HCT116 (cell line): ENCODE measurements at regions not wholly inside any gene's neighbourhood (a gene's known extent, or its start where the extent isn't known, plus 50 kb on each side); places are given as distances from the start of the nearest gene placed in this dataset.

Experiments used
- ATAC-seq: fragments of 200-7000 bp; cut with Tn5 transposase; 2 replicates; pipeline ENCODE4 v1.9.1; 2020; ENCODE audit warnings: mild to moderate bottlenecking, moderate library complexity
- BruUV-seq: library from RNA; stranded (reverse); fragments of 400-500 nt; replicated peaks from 2 replicates; lab custom pipeline; 2021; lab: Mats Ljungman, UMichigan
- CTCF ChIA-PET: fragments of 300-600 bp; sonication (Branson Sonifier 250); formaldehyde crosslinking; loops from one replicate; lab custom pipeline; 2021; ENCODE audit warnings: antibody characterized with exemption; lab: Charles Lee
- POLR2A ChIA-PET: fragments of 300-600, 350-600 bp; sonication (Branson Sonifier 250); formaldehyde crosslinking; loops from one replicate; lab custom pipeline; 2021; ENCODE audit warnings: antibody characterized with exemption; lab: Charles Lee
- RAD21 ChIA-PET, 2 experiments: fragments of 300-600 bp; sonication (Branson Sonifier 250); formaldehyde crosslinking; loops; one replicate each; lab custom pipeline; 2023; ENCODE audit warnings: low total read pairs in 2 of 2; ENCODE audit not compliant: uncharacterized antibody in 2 of 2, unreplicated experiment in 2 of 2, low non-redundant PET in 1 of 2; lab: Charles Lee
- DNase-seq: peaks from one replicate; pipeline ENCODE4 v3.0.0-alpha.2; 2010; ENCODE audit warnings: low read depth, low spot score
- H2AFZ ChIP-seq: fragments of 200-600 bp; shearing (Covaris generic), sonication (generic); 2 replicates; pipeline ENCODE4 v1.6.1; 2017; ENCODE audit warnings: low read depth, mixed run types, mixed read lengths, antibody characterized with exemption, low read length; ENCODE audit not compliant: poor library complexity, severe bottlenecking
- H3K27ac ChIP-seq: 2 replicates; pipeline ENCODE4 v1.5.1; 2012; ENCODE audit warnings: low read depth, low read length
- H3K27me3 ChIP-seq: fragments of 200-600 bp; sonication (generic); 2 replicates; pipeline ENCODE4 v1.6.1; 2016; ENCODE audit warnings: mixed run types, low read length, mixed read lengths; ENCODE audit not compliant: insufficient read depth
- H3K36me3 ChIP-seq, 2 experiments: fragments of 200-500 bp in 1 of 2; fragments of 200-600 bp in 1 of 2; sonication (Bioruptor generic) in 1 of 2; sonication (generic) in 1 of 2; 2 replicates each; pipeline versions ENCODE4 v1.5.1 to v1.6.1; 2014 to 2016; ENCODE audit warnings: low read length in 2 of 2, inconsistent platforms in 1 of 2, mixed read lengths in 1 of 2, mixed run types in 1 of 2; ENCODE audit not compliant: insufficient read depth in 2 of 2, control insufficient read depth in 1 of 2
- H3K4me1 ChIP-seq, 2 experiments: fragments of 200-600 bp in 1 of 2; sonication (generic) in 1 of 2; 2 replicates each; pipeline versions ENCODE4 v1.5.1 to v1.6.1; 2012 to 2017; ENCODE audit warnings: low read length in 2 of 2, inconsistent platforms in 1 of 2, mild to moderate bottlenecking in 1 of 2, mixed read lengths in 1 of 2, mixed run types in 1 of 2, moderate library complexity in 1 of 2; ENCODE audit not compliant: insufficient read depth in 2 of 2, control insufficient read depth in 1 of 2
- H3K4me2 ChIP-seq: fragments of 200-600 bp; sonication (generic); 2 replicates; pipeline ENCODE4 v1.6.1; 2017; ENCODE audit warnings: mixed run types, low read length, mixed read lengths
- H3K4me3 ChIP-seq, 2 experiments: fragments of 200-600 bp in 1 of 2; sonication (generic) in 1 of 2; replicated peaks in 1 of 2; 2 replicates each; pipeline ENCODE4 v1.5.1; 2011 to 2016; ENCODE audit warnings: low read length in 2 of 2, control low read depth in 1 of 2, low read depth in 1 of 2, mild to moderate bottlenecking in 1 of 2, mixed read lengths in 1 of 2, mixed run types in 1 of 2
- H3K79me2 ChIP-seq: fragments of 200-600 bp; sonication (generic); 2 replicates; pipeline ENCODE4 v1.6.1; 2017; ENCODE audit warnings: mild to moderate bottlenecking, mixed run types, low read length, moderate library complexity, mixed read lengths; ENCODE audit not compliant: insufficient read depth
- H3K9ac ChIP-seq: fragments of 200-600 bp; sonication (generic); 2 replicates; pipeline ENCODE4 v1.6.1; 2016; ENCODE audit warnings: low read length, mixed read lengths
- H3K9me2 ChIP-seq: fragments of 200-600 bp; sonication (generic), shearing (Covaris generic); 2 replicates; pipeline ENCODE4 v1.6.1; 2017; ENCODE audit warnings: mixed run types, mild to moderate bottlenecking, moderate library complexity; ENCODE audit not compliant: insufficient read depth
- H3K9me3 ChIP-seq, 2 experiments: fragments of 200-500 bp in 1 of 2; fragments of 200-600 bp in 1 of 2; sonication (Bioruptor generic) in 1 of 2; sonication (generic) in 1 of 2; 2 replicates each; pipeline ENCODE4 v1.6.1; 2014 to 2017; ENCODE audit warnings: low read length in 2 of 2, mixed read lengths in 2 of 2, inconsistent platforms in 1 of 2, low read depth in 1 of 2, mild to moderate bottlenecking in 1 of 2, mixed run types in 1 of 2, moderate library complexity in 1 of 2; ENCODE audit not compliant: control insufficient read depth in 1 of 2, insufficient read depth in 1 of 2
- H4K20me1 ChIP-seq: fragments of 200-600 bp; sonication (generic), shearing (Covaris generic); 2 replicates; pipeline ENCODE4 v1.6.1; 2017; ENCODE audit warnings: mixed run types, mild to moderate bottlenecking, moderate library complexity; ENCODE audit not compliant: insufficient read depth
- CBX3 ChIP-seq: IDR thresholded peaks from 2 replicates; pipeline ENCODE4 v1.6.1; 2012; ENCODE audit warnings: low read depth
- CEBPB ChIP-seq: IDR thresholded peaks from 2 replicates; pipeline ENCODE4 v1.6.1; 2012; ENCODE audit warnings: low read depth
- EGR1 ChIP-seq: IDR thresholded peaks from 2 replicates; pipeline ENCODE4 v1.6.1; 2012; ENCODE audit warnings: low read depth
- ELF1 ChIP-seq: IDR thresholded peaks from 2 replicates; pipeline ENCODE4 v1.6.1; 2012; ENCODE audit warnings: low read depth, borderline replicate concordance
- EZH2phosphoT487 ChIP-seq: fragments of 200-600 bp; IDR thresholded peaks from 2 replicates; pipeline ENCODE4 v1.6.1; 2018; ENCODE audit warnings: antibody characterized with exemption, borderline replicate concordance
- FOSL1 ChIP-seq: IDR thresholded peaks from 2 replicates; pipeline ENCODE4 v1.6.1; 2012; ENCODE audit warnings: low read depth
- POLR2A ChIP-seq: IDR thresholded peaks from 2 replicates; pipeline ENCODE4 v1.7.0; 2011; ENCODE audit warnings: borderline replicate concordance; ENCODE audit not compliant: insufficient read depth, insufficient read length; ENCODE audit errors: extremely low read depth
- POLR2AphosphoS5 ChIP-seq: IDR thresholded peaks from 2 replicates; pipeline ENCODE4 v1.6.1; 2011; ENCODE audit warnings: mild to moderate bottlenecking, low read depth, low read length, moderate library complexity
- SIN3A ChIP-seq: IDR thresholded peaks from 2 replicates; pipeline ENCODE4 v1.6.1; 2012; ENCODE audit warnings: low read depth
- SRF ChIP-seq: IDR thresholded peaks from 2 replicates; pipeline ENCODE4 v1.6.1; 2012; ENCODE audit warnings: low read depth
- TCF7L2 ChIP-seq: IDR thresholded peaks from 2 replicates; pipeline ENCODE4 v1.7.0; 2011; ENCODE audit warnings: borderline replicate concordance, inconsistent platforms; ENCODE audit not compliant: insufficient read depth, insufficient read length; ENCODE audit errors: extremely low read depth
- YY1 ChIP-seq: IDR thresholded peaks from 2 replicates; pipeline ENCODE4 v1.6.1; 2011; ENCODE audit warnings: low read length, low read depth, moderate library complexity, mild to moderate bottlenecking; ENCODE audit not compliant: insufficient replicate concordance; ENCODE audit errors: extremely low read depth
- ZFX ChIP-seq: fragments of 450-650 bp; IDR thresholded peaks from 2 replicates; pipeline ENCODE4 v1.6.1; 2017
- ZNF274 ChIP-seq: fragments of 200-500 bp; sonication (Bioruptor generic); IDR thresholded peaks from 2 replicates; pipeline ENCODE4 v1.6.1; 2014; ENCODE audit warnings: mild to moderate bottlenecking, low read depth, low read length, inconsistent platforms
- intact Hi-C: fragments of 100-400 bp; cut with micrococcal nuclease; formaldehyde crosslinking; loops from 2 replicates; pipeline ENCODE4 v1.10.0; 2022

GRCh38 chr13:28555096-28555495, 60.2 kb upstream of the FLT1 start:
- H3K27me3 ChIP-seq, result no peaks in the 10 kb centered on the region
- ChIA-PET CTCF (no interaction called here), RAD21 (no interaction called here), POLR2A (no interaction called here)
- no peak overlapping the region for H2AFZ ChIP-seq
- no peak overlapping the region for H3K4me2 ChIP-seq
- no peaks in the 10 kb centered on the region for H3K9me3 ChIP-seq
- no peaks in the 10 kb centered on the region for H4K20me1 ChIP-seq
- H3K79me2 ChIP-seq, result no peaks in the 10 kb centered on the region
- intact Hi-C loops, result no loop called here
- no peaks in the 10 kb centered on the region for H3K4me1 ChIP-seq
- ATAC-seq, result no peak
- H3K9me2 ChIP-seq, result no peaks in the 10 kb centered on the region; the same call in 1 of the 2 replicates
- no peak for DNase-seq
- no TSS peak for BruUV-seq
- no peak overlapping the region for H3K27ac ChIP-seq
- no peak overlapping the region for H3K9ac ChIP-seq
- TF ChIP-seq EGR1 (no peak), FOSL1 (no peak), YY1 (no peak), CEBPB (no peak), ELF1 (no peak)
- no peak overlapping the region for H3K4me3 ChIP-seq
- no peaks in the 10 kb centered on the region for H3K36me3 ChIP-seq

GRCh38 chr13:28553971-28554370, 59.0 kb upstream of the FLT1 start:
- CTCF ChIA-PET, result no interaction called here
- no TSS peak for BruUV-seq
- H3K27ac ChIP-seq, result no peak overlapping the region
- H4K20me1 ChIP-seq, result no peaks in the 10 kb centered on the region
- H3K79me2 ChIP-seq, result no peaks in the 10 kb centered on the region
- ATAC-seq (no peak), DNase-seq (no peak)
- H3K9me2 ChIP-seq, result no peaks in the 10 kb centered on the region; the same call in 1 of the 2 replicates
- no peaks in the 10 kb centered on the region for H3K9me3 ChIP-seq
- intact Hi-C loops, result no loop called here
- H3K9ac ChIP-seq, result no peak overlapping the region
- H3K4me1 ChIP-seq, result no peaks in the 10 kb centered on the region
- H3K4me3 ChIP-seq, result no peak overlapping the region
- no peaks in the 10 kb centered on the region for H3K27me3 ChIP-seq
- RAD21 ChIA-PET, result no interaction called here
- no peak overlapping the region for H2AFZ ChIP-seq
- no peak overlapping the region for H3K4me2 ChIP-seq
- TF ChIP-seq EGR1 (no peak), CBX3 (no peak), POLR2A (no peak), SRF (no peak), ZNF274 (no peak), SIN3A (no peak), FOSL1 (no peak), TCF7L2 (no peak), ELF1 (no peak), ZFX (no peak), EZH2phosphoT487 (no peak), POLR2AphosphoS5 (no peak)
- POLR2A ChIA-PET, result no interaction called here
- H3K36me3 ChIP-seq, result no peaks in the 10 kb centered on the region
